GM12878 (cell line): ENCODE measurements at regions not wholly inside any gene's neighbourhood (a gene's known extent, or its start where the extent isn't known, plus 50 kb on each side); places are given as distances from the start of the nearest gene placed in this dataset.

Experiments
- BHLHE40 ChIP-seq, 2 experiments: fragments of 450-650 bp in 1 of 2; IDR thresholded peaks; 2 replicates each; pipeline ENCODE4 v1.6.1; 2011 to 2017; ENCODE audit warnings: low read depth in 2 of 2, borderline replicate concordance in 1 of 2, improper control_type of control experiment in 1 of 2, low read length in 1 of 2, mild to moderate bottlenecking in 1 of 2
- CHD1 ChIP-seq: IDR thresholded peaks from 2 replicates; pipeline ENCODE4 v1.6.1; 2012; ENCODE audit warnings: low read depth, low read length, improper control_type of control experiment
- EED ChIP-seq: sonication (generic); IDR thresholded peaks from 2 replicates; pipeline ENCODE4 v1.6.1; 2016; ENCODE audit warnings: antibody characterized with exemption, low read depth
- EZH2 ChIP-seq: IDR thresholded peaks from 2 replicates; pipeline ENCODE4 v1.6.1; 2012; ENCODE audit warnings: low read depth, mild to moderate bottlenecking, control low read depth, inconsistent platforms, low read length, borderline replicate concordance; ENCODE audit not compliant: control insufficient read depth
- HDAC2 ChIP-seq: fragments of 200-600 bp; sonication (generic); IDR thresholded peaks from 2 replicates; pipeline ENCODE4 v1.6.1; 2017
- HDAC6 ChIP-seq: fragments of 200-600 bp; sonication (generic); IDR thresholded peaks from one replicate; pipeline ENCODE4 v1.8.0; 2017; ENCODE audit warnings: antibody characterized with exemption; ENCODE audit not compliant: unreplicated experiment
- HDGF ChIP-seq: fragments of 450-650 bp; IDR thresholded peaks from 2 replicates; pipeline ENCODE4 v1.6.1; 2016; ENCODE audit warnings: antibody characterized with exemption
- KDM1A ChIP-seq: fragments of 200-600 bp; sonication (generic); IDR thresholded peaks from 2 replicates; pipeline ENCODE4 v1.6.1; 2016; ENCODE audit warnings: borderline replicate concordance
- MXI1 ChIP-seq: fragments of 150-350 bp; IDR thresholded peaks from 2 replicates; pipeline ENCODE4 v1.6.1; 2011; ENCODE audit warnings: low read depth, mild to moderate bottlenecking, inconsistent platforms, low read length, improper control_type of control experiment
- MYC ChIP-seq: IDR thresholded peaks from 2 replicates; pipeline ENCODE4 v1.6.1; 2011; ENCODE audit warnings: mild to moderate bottlenecking, low read length, moderate library complexity, inconsistent platforms; ENCODE audit not compliant: insufficient read depth, insufficient replicate concordance, insufficient read length, severe bottlenecking
- POLR2AphosphoS2 ChIP-seq: IDR thresholded peaks from 2 replicates; pipeline ENCODE4 v1.6.1; 2011; ENCODE audit warnings: low read depth, mild to moderate bottlenecking, low read length, improper control_type of control experiment, moderate library complexity
- RFX5 ChIP-seq: IDR thresholded peaks from 2 replicates; pipeline ENCODE4 v1.6.1; 2011; ENCODE audit warnings: low read depth, low read length, improper control_type of control experiment
- SRF ChIP-seq, 2 experiments: IDR thresholded peaks; 2 replicates each; pipeline ENCODE4 v1.6.1; 2011; ENCODE audit warnings: low read depth in 2 of 2, low read length in 2 of 2, mild to moderate bottlenecking in 1 of 2, moderate library complexity in 1 of 2
- STAT1 ChIP-seq: fragments of 450-650 bp; conservative IDR thresholded peaks from 2 replicates; pipeline ENCODE4 v1.6.1; 2014; ENCODE audit warnings: antibody characterized with exemption, mild to moderate bottlenecking
- SUZ12 ChIP-seq: fragments of 200-600 bp; sonication (generic); IDR thresholded peaks from one replicate; pipeline ENCODE4 v1.6.1; 2018; ENCODE audit warnings: antibody characterized with exemption, mild to moderate bottlenecking; ENCODE audit not compliant: unreplicated experiment
- TAF1 ChIP-seq: IDR thresholded peaks from 2 replicates; pipeline ENCODE4 v1.6.1; 2011; ENCODE audit warnings: mild to moderate bottlenecking, low read depth, low read length, borderline replicate concordance
- WRNIP1 ChIP-seq: IDR thresholded peaks from 2 replicates; pipeline ENCODE4 v1.6.1; 2011; ENCODE audit warnings: low read depth, low read length, improper control_type of control experiment, borderline replicate concordance
- TF ChIP-seq, protein P1 (sequence below): IDR thresholded peaks from 2 replicates; pipeline ENCODE4 v1.6.1; 2012; ENCODE audit warnings: improper control_type of control experiment, low read depth, low read length; ENCODE audit not compliant: insufficient replicate concordance
- TF ChIP-seq, protein P2 (sequence below): fragments of 450-650 bp; IDR thresholded peaks from 2 replicates; pipeline ENCODE4 v1.6.1; 2017; ENCODE audit warnings: mild to moderate bottlenecking
- TF ChIP-seq, protein P3 (sequence below): IDR thresholded peaks from 2 replicates; pipeline ENCODE4 v1.6.1; 2011; ENCODE audit warnings: borderline replicate concordance, low read depth, mild to moderate bottlenecking, moderate library complexity, mixed read lengths, low read length; ENCODE audit not compliant: insufficient read depth; ENCODE audit errors: extremely low read length
- TF ChIP-seq, protein P4 (sequence below): IDR thresholded peaks from 2 replicates; pipeline ENCODE4 v1.6.1; 2011; ENCODE audit warnings: mild to moderate bottlenecking, low read depth, low read length, moderate library complexity; ENCODE audit not compliant: insufficient replicate concordance

DNA sequence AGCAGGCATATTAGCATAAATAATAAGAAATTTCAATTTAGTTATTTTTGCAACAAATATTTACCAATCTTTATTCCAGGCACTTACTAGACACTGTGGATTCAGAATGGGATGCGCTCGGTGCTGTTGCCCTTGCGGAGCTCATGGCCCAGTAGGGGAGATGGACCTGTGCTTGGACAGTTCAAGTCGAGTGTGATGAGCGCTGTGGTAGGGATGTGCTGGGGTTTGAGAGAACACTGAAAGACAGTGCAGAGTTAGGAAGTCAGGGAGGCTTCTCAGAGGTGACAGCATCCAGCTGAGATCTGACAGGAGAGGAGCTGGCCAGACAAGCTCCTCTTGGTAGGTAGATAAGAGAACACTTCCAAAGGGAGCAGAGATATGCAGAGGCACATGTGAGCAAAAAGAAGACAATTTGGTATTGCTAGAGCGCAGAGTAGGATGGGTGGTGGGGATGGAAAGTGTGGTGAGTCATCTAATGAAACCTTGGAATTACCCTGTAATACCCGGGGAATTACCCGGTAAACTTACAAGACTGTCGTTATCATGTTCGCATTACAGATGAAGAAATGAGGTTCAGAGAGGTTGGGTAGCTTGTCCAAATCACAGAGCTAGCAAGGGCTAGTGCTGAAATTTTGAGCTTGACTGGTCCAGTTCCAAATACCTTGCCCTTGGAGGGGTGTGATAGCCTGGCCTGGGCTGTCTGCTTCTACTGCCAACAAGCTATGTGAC is 298.1 kb upstream of the N4BP1 start (continued):
- TF ChIP-seq, protein P1, sequence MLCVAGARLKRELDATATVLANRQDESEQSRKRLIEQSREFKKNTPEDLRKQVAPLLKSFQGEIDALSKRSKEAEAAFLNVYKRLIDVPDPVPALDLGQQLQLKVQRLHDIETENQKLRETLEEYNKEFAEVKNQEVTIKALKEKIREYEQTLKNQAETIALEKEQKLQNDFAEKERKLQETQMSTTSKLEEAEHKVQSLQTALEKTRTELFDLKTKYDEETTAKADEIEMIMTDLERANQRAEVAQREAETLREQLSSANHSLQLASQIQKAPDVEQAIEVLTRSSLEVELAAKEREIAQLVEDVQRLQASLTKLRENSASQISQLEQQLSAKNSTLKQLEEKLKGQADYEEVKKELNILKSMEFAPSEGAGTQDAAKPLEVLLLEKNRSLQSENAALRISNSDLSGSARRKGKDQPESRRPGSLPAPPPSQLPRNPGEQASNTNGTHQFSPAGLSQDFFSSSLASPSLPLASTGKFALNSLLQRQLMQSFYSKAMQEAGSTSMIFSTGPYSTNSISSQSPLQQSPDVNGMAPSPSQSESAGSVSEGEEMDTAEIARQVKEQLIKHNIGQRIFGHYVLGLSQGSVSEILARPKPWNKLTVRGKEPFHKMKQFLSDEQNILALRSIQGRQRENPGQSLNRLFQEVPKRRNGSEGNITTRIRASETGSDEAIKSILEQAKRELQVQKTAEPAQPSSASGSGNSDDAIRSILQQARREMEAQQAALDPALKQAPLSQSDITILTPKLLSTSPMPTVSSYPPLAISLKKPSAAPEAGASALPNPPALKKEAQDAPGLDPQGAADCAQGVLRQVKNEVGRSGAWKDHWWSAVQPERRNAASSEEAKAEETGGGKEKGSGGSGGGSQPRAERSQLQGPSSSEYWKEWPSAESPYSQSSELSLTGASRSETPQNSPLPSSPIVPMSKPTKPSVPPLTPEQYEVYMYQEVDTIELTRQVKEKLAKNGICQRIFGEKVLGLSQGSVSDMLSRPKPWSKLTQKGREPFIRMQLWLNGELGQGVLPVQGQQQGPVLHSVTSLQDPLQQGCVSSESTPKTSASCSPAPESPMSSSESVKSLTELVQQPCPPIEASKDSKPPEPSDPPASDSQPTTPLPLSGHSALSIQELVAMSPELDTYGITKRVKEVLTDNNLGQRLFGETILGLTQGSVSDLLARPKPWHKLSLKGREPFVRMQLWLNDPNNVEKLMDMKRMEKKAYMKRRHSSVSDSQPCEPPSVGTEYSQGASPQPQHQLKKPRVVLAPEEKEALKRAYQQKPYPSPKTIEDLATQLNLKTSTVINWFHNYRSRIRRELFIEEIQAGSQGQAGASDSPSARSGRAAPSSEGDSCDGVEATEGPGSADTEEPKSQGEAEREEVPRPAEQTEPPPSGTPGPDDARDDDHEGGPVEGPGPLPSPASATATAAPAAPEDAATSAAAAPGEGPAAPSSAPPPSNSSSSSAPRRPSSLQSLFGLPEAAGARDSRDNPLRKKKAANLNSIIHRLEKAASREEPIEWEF: no peak
- no peak for TF ChIP-seq TAF1
- TF ChIP-seq HDGF: no peak
- TF ChIP-seq SRF (IDR thresholded peaks at IDR 0.05; ENCODE audit: low read depth in 2 of 2, low read length in 2 of 2): no peak
- no peak for TF ChIP-seq BHLHE40 (IDR thresholded peaks at IDR 0.05; ENCODE audit: borderline replicate concordance in 1 of 2, low read depth in 2 of 2, low read length in 1 of 2)
- no peak for TF ChIP-seq KDM1A
- TF ChIP-seq CHD1: no peak
- no peak for TF ChIP-seq WRNIP1
- no peak for TF ChIP-seq EZH2
- no peak for TF ChIP-seq RFX5
- TF ChIP-seq, protein P2, sequence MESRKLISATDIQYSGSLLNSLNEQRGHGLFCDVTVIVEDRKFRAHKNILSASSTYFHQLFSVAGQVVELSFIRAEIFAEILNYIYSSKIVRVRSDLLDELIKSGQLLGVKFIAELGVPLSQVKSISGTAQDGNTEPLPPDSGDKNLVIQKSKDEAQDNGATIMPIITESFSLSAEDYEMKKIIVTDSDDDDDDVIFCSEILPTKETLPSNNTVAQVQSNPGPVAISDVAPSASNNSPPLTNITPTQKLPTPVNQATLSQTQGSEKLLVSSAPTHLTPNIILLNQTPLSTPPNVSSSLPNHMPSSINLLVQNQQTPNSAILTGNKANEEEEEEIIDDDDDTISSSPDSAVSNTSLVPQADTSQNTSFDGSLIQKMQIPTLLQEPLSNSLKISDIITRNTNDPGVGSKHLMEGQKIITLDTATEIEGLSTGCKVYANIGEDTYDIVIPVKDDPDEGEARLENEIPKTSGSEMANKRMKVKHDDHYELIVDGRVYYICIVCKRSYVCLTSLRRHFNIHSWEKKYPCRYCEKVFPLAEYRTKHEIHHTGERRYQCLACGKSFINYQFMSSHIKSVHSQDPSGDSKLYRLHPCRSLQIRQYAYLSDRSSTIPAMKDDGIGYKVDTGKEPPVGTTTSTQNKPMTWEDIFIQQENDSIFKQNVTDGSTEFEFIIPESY: no peak
- no peak for TF ChIP-seq SUZ12
- TF ChIP-seq MXI1: no peak
- peak; percentile 84 for TF ChIP-seq EED
- TF ChIP-seq HDAC6: no peak
- TF ChIP-seq POLR2AphosphoS2: no peak
- TF ChIP-seq, protein P3, sequence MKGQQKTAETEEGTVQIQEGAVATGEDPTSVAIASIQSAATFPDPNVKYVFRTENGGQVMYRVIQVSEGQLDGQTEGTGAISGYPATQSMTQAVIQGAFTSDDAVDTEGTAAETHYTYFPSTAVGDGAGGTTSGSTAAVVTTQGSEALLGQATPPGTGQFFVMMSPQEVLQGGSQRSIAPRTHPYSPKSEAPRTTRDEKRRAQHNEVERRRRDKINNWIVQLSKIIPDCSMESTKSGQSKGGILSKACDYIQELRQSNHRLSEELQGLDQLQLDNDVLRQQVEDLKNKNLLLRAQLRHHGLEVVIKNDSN: no peak
- no peak for TF ChIP-seq STAT1
- TF ChIP-seq MYC: no peak
- TF ChIP-seq, protein P4, sequence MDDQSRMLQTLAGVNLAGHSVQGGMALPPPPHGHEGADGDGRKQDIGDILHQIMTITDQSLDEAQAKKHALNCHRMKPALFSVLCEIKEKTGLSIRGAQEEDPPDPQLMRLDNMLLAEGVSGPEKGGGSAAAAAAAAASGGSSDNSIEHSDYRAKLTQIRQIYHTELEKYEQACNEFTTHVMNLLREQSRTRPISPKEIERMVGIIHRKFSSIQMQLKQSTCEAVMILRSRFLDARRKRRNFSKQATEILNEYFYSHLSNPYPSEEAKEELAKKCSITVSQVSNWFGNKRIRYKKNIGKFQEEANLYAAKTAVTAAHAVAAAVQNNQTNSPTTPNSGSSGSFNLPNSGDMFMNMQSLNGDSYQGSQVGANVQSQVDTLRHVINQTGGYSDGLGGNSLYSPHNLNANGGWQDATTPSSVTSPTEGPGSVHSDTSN: no peak
- no peak for TF ChIP-seq HDAC2
